CD4-positive, alpha-beta T cell treated with Interleukin-15 for 4 hours (primary cell): ENCODE measurements at regions not wholly inside any gene's neighbourhood (a gene's known extent, or its start where the extent isn't known, plus 50 kb on each side); places are given as distances from the start of the nearest gene placed in this dataset.
A peak's percentile ranks its signal among the peaks of the same experiment; 100 is the strongest.
"Not testable (repeated sequence)": the region's sequence is repeated elsewhere in the genome, so short reads cannot be mapped to it uniquely, and the experiment has no call there.

Source experiments
- DNase-seq: peaks from one replicate; pipeline ENCODE4 v3.0.0-alpha.2; 2020; ENCODE audit warnings: low spot score

DNA sequence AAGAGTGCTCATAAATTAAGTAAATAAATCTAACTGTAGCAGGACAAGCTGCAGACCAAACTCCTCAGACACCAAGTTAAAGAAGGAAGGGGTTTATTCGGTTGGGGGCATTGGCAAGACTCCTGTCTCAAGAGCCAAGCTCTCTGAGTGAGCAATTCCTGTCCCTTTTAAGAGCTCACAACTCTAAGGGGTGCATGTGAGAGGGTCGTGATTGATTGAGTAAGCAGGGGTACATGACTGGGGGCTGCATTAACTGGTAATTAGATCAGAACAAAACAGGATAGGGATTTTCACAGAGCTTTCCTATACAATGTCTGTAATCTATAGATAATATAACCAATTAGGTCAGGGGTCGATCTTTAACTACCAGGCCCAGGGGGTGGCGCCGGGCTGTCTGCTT, 318.1 kb upstream of the TECRL start:
- not testable (repeated sequence) for DNase-seq

DNA sequence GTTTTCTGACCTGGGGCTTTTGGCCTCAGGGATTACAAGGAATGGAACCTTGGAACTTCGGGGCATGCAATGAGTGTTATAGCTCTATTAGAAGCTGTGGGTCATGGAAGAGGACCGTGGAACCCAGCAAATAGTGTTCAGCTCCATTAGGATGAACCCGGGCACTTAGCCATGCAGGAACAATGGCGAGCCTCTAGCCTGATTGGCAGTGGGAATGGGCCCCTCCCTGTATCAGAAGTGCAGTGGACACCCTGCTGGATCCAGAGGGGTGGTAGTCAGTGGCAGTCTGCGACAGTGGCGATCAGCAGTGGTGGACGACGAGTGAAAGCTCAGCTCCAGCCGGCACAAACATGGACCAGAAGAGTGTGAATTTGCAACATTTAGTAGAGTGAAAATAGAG, 315.4 kb upstream of the TECRL start:
- no peak for DNase-seq

DNA sequence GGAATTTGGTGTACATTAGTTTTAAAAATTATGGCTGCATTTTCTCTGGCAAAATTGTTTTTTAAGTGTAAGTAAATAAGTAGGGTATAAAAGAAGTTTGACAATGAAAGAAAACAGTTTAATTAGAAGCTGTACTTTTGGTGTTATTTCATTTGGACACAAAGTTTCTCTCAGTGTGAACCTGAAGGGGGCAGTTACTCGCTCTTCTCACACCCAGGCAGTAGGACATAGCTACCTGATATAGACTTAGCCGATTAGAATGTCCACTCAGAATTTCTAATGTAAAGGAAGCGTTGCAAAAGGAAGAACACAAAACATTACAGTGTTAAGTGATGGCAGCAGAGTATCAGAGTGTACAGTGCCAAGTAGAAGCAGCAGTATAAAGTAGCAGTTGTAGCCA, 311.9 kb upstream of the TECRL start:
- DNase-seq: no peak

- no peak for DNase-seq
Observed at GRCh38 chr4:64718091-64718490, 308.8 kb upstream of the TECRL start.

- no peak for DNase-seq
Observed at GRCh38 chr4:64715741-64716140, 306.5 kb upstream of the TECRL start.

DNA sequence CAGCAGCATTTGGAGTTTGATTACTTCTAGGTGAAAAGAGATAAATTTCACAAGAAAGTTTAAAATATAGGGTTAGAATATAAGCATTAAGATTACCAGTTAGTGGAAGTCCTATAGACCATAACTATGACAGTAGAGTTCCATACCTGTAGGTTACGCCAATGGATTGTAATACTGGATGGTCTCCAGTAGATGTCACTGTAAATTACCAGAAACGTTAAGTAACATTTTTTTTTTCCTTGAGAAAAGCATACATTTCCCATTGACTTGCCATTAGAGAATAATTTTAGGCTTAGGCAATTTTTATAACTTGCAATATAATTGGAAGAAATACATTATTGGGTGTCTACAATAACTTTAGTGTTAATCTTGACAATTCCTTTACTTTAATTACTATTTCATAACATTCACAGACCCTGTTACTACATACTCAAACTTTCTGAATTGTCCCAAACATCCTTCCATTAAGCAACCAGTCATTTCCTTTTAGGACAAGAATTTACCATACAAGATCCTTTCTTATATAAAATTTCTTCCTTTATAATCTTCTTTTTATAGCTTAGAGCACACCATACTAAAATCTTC, 304.1 kb upstream of the TECRL start:
- no peak for DNase-seq

DNA sequence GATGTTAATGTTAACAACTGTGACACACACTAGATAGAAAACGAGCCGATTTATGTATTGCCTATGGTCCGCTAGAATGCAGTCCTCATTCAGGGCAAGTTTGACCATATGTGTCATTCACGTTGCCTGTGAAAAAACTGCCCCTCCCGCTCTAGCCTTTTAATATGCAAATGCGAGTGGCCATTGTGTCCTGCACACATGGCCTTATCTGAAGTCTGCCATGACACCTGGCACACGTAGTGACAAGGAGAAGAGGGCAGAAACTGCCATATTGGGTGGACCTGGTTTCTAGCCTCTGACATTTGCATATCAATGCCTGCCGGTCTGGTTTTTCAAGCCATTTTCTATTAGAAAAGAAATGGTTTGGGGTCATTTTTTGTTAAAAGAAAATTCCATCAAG, 303.3 kb upstream of the TECRL start:
- DNase-seq: no peak

- DNase-seq: no peak
Observed at GRCh38 chr4:64705989-64706388, 296.7 kb upstream of the TECRL start.

GRCh38 chr4:64698171-64698570, 288.9 kb upstream of the TECRL start:
- no peak for DNase-seq

GRCh38 chr4:64682946-64683345, 273.7 kb upstream of the TECRL start:
- no peak for DNase-seq

- no peak for DNase-seq
Observed at GRCh38 chr4:64682481-64682880, 273.2 kb upstream of the TECRL start.

- not testable (repeated sequence) for DNase-seq
Observed at GRCh38 chr4:64673121-64673520, 263.9 kb upstream of the TECRL start.

DNA sequence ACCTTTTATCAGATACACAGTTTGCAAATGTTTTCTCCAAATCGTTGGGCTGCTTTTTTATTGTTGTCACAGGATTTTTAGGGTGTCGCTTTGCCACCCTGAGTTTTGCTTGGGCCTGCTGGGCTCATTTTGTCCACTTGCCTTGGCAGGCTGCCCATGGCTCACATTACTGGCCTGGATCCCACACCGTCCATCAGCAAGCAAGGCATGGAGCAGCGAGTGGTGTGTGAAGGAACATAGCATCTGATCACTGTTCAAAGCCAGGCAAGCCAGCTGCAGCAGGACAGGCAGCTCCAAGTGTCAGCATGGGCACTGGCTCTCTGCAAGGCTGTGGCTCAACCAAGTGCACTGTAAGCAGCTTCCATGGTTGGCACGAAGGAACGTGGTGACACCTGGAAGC, 261.4 kb upstream of the TECRL start:
- no peak for DNase-seq

DNA sequence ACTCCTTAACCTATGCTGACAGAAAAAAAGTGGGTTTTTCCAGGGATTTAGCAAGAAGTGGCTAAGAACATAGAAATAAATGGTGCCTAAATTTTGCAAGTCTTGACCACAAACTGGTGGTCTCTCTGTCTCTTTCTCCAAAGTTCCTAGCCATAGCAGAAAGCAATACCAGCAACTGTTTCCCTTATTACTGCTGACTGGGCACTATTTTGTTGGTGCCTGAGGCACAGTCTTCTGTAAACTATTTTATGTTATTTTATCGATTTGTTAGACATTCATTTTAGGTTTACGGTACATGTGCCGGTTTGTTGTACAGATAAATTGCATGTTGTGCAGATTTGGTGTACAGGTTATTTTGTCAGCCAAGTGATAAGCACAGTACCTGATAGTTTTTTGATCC, 234.6 kb upstream of the TECRL start:
- DNase-seq: no peak

DNA sequence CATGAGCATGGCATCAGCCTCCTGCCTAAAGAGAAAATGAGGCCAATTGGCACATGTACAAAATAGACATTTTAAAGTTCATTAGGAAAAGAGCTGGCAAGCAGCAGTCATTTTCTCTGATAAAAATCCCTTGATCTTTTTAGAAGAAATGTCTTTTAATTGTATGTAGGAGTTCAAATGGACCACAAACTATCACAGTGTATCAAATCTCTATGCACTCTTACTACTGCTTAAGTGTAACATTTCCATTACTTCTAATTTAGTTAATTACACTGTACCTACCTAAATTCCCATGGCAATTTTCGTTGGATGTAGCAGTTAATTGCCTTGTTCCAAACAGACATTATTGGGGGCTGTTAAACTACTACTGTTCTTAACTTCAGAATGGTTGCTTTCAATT, 233.7 kb upstream of the TECRL start:
- no peak for DNase-seq

GRCh38 chr4:64640402-64640801, 231.2 kb upstream of the TECRL start:
- DNase-seq: not testable (repeated sequence)

- DNase-seq: no peak
Observed at GRCh38 chr4:64625438-64625837, 216.2 kb upstream of the TECRL start.

GRCh38 chr4:64617800-64618199, 208.6 kb upstream of the TECRL start:
- no peak for DNase-seq

DNA sequence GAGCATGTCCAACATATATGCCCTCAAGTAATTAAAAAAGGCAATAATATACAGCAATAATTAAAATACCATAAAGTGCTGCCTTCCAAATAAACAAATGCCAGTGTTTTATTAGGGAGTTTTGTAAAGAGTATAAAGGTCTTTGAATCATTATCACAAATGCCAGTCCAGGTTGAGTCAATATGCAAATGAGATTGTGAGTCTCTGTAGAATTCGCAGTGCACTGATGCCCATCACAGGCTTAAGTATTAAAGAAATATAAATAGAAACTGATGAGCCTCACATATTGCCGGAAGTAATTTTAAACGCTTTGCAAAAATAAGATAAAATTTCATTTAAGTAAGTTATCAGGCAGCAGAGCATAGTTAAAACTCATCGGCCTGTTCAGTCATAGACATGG, 205.0 kb upstream of the TECRL start:
- no peak for DNase-seq

GRCh38 chr4:64613046-64613445, 203.8 kb upstream of the TECRL start:
- DNase-seq: no peak

- DNase-seq: no peak
Observed at GRCh38 chr4:64598066-64598465, 188.8 kb upstream of the TECRL start.

GRCh38 chr4:64594723-64595122, 185.5 kb upstream of the TECRL start:
- DNase-seq: no peak

- DNase-seq: no peak
Observed at GRCh38 chr4:64588507-64588906, 179.3 kb upstream of the TECRL start.

GRCh38 chr4:64584981-64585557, 175.8 kb upstream of the TECRL start:
- DNase-seq: peak; percentile 2
